ENCODE measurements at regions not wholly inside any gene's neighbourhood (a gene's known extent, or its start where the extent isn't known, plus 50 kb on each side); places are given as distances from the start of the nearest gene placed in this dataset.

GRCh38 chr15:25960273-25960672, 97.1 kb upstream of the ATP10A start:
- TF ChIP-seq CTCF (IDR thresholded peaks at IDR 0.05; ENCODE audit: low read depth, low read length) = no peak
- H3K4me3 ChIP-seq (replicated peaks in 1 of 2; ENCODE audit: low read depth in 2 of 2, low read length in 2 of 2) = no peak overlapping the region

DNA sequence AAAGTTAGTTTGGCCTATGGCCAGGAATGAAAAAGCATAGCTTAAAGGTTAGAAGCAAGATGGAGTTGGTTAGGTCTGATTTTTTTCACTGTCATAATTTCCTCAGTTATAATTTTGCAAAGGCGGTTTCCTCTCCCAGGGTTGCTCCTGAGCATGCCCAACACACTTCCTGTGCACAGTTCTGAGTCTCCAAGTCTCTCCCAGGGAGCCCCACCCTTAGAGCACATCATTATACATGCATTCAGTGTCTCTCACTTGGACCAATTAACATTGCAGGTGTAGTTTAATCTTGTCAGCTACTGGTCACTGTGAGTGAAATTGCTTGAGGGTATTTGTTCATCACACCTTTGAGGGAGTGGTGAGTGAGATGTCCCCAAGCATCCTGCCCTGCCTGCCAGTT, 96.0 kb upstream of the ATP10A start:
- no peak for DNase-seq (ENCODE audit: low read depth in 2 of 2)
- no peak overlapping the region for H3K4me3 ChIP-seq (replicated peaks in 1 of 2; ENCODE audit: low read depth in 2 of 2, low read length in 2 of 2)
- no peak for TF ChIP-seq CTCF (IDR thresholded peaks at IDR 0.05; ENCODE audit: low read depth, low read length)

More at GRCh38 chr15:25960273-25960672, 97.1 kb upstream of the ATP10A start:
- no peak for DNase-seq (ENCODE audit: low read depth in 2 of 2)

DNA sequence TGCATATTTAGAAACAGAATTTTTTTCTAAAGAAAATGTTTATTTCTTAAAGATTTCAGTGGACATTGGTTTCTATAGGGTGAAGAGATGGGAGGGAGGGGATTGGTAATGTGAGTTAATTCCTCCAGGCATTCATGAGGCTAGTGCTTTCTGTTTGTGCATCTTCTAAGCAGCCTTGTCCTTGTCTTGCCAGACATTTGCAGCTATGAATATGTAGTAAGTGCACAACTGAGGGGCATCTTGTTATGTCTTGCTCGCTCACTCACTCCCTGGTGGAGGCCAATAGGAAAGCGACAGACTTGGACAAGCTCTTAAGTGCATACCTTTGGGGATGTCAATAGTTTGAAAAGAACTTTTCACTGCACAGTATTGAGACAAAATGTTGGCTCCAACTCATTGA, 92.5 kb upstream of the ATP10A start:
- DNase-seq (ENCODE audit: low read depth in 2 of 2) = no peak
- no peak for TF ChIP-seq CTCF (IDR thresholded peaks at IDR 0.05; ENCODE audit: low read depth, low read length)
- no peak overlapping the region for H3K4me3 ChIP-seq (replicated peaks in 1 of 2; ENCODE audit: low read depth in 2 of 2, low read length in 2 of 2)

- no peak for DNase-seq (ENCODE audit: low read depth in 2 of 2)
- H3K4me3 ChIP-seq (replicated peaks in 1 of 2; ENCODE audit: low read depth in 2 of 2, low read length in 2 of 2) = no peak overlapping the region
- no peak for TF ChIP-seq CTCF (IDR thresholded peaks at IDR 0.05; ENCODE audit: low read depth, low read length)
These were observed 91.3 kb upstream of the ATP10A start for GRCh38 chr15:25954398-25954797.

DNA sequence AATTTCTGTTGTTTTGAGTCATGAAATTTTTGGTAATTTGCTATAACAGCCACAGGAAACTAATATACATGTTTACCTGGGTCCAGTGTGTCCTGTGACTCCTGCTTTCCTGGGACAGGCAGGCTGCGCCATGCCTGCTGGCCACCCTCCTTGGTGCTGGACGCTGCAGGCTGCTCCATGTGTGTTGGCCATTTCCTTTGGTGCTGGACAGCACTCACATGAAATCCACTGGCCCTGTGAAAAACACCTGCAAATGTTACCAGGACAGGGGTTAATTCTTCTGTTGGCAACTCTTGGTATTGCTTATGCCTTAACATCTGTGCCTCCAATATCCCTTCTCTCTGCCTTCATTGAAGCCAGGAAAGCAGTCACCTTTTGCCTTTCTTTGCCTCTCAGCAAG, 86.9 kb upstream of the ATP10A start:
- no peak for DNase-seq (ENCODE audit: low read depth in 2 of 2)
- no peak overlapping the region for H3K4me3 ChIP-seq (replicated peaks in 1 of 2; ENCODE audit: low read depth in 2 of 2, low read length in 2 of 2)
- no peak for TF ChIP-seq CTCF (IDR thresholded peaks at IDR 0.05; ENCODE audit: low read depth, low read length)

DNA sequence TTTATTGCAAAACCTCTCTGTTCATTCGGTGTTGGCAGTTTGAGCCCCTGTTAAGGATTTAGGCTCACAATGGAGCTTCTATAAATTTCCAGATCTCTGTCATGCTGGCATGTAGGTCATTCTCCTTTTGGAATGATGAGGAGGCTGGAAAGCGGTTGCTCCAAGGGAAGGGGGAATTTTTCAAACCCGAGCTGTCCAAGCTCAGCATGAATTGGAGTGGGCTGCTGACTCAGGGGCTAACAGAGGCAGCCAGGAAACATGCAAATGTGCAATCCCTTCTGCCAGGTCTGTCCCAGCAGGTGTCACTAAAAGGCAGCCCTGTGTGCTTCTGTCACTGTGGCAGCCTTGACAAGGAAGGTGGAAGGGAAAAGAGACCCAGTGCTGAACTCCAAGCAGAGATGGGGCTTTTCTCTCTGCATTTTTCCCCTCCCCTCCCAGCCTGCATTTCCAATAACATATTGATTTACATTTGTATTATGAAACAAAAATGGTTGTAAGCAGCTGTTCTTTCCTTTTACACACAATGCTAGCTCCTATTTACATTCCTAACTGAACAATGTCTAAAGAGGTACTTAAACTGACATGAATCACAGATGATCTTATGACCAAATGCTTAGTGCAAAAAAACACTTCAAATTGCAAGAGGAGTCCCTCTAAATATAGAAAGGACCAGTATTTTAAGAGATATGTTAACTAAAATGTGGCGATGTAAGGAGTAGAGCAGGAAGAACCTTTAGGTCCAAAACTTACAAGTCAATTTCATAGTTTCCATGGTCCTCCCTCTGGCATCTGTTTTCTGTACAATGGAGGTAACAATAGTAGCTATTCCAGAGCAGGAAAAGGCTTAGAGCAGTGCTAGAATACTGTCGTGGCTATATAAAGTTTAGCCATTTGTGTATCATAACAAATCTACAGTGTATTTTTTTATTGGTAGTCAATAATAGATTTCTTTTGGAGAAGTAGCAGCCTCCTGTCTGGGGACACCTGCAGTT, 84.5 kb upstream of the ATP10A start:
- H3K4me3 ChIP-seq (replicated peaks in 1 of 2; ENCODE audit: low read depth in 2 of 2, low read length in 2 of 2) = no peak overlapping the region
- no peak for DNase-seq (ENCODE audit: low read depth in 2 of 2)
- no peak for TF ChIP-seq CTCF (IDR thresholded peaks at IDR 0.05; ENCODE audit: low read depth, low read length)
